ENCODE measurements at regions not wholly inside any gene's neighbourhood (a gene's known extent, or its start where the extent isn't known, plus 50 kb on each side); places are given as distances from the start of the nearest gene placed in this dataset.

DNA sequence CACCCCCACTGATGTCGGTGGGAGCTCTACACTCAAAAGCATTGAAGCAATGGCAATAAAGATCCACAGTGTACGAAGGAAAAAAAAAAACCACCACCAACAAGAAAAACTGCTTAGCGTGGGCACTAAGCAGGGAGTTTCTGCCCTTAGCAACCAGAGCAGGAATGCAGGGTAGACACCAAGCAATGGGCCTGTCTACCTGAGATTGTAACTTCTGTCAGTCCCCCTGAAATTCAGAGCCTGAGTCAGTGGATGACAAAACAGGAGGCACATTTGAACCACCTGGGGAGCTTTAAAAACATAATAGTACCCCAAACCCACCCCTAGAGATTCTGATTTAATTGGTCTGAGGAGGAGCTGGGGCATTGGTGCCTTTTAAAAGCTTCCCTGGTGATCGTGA lies 275.2 kb downstream of the SATB1 start:
- Histone ChIP-seq H3K27me3 (no peaks in the 10 kb centered on the region), H3K4me3 (no peak overlapping the region), H3K27ac (no peak overlapping the region), H3K9me3 (no peaks in the 10 kb centered on the region), H3K36me3 (no peaks in the 10 kb centered on the region), H3K4me1 (no peaks in the 10 kb centered on the region)
- TF ChIP-seq POLR2AphosphoS5 (IDR thresholded peaks at IDR 0.05), result no peak
- TF ChIP-seq POLR2A (IDR thresholded peaks at IDR 0.05), result no peak
- TF ChIP-seq CTCF (IDR thresholded peaks at IDR 0.05), result no peak
- TF ChIP-seq EP300 (IDR thresholded peaks at IDR 0.05), result no peak
- no peak for DNase-seq (ENCODE audit: low spot score in 2 of 2)
- WGBS, result 72% methylated on average over 4 of the region's 4 CpGs

GRCh38 chr3:18149386-18149785 lies 275.8 kb downstream of the SATB1 start:
- H3K4me1 ChIP-seq, result no peaks in the 10 kb centered on the region
- no peaks in the 10 kb centered on the region for H3K36me3 ChIP-seq
- no peak overlapping the region for H3K27ac ChIP-seq
- DNase-seq (ENCODE audit: low spot score in 2 of 2), result no peak
- TF ChIP-seq POLR2A (IDR thresholded peaks at IDR 0.05) (no peak), CTCF (IDR thresholded peaks at IDR 0.05) (no peak), POLR2AphosphoS5 (IDR thresholded peaks at IDR 0.05) (no peak), EP300 (IDR thresholded peaks at IDR 0.05) (no peak)
- no peaks in the 10 kb centered on the region for H3K9me3 ChIP-seq
- no peaks in the 10 kb centered on the region for H3K27me3 ChIP-seq
- WGBS, result 48% methylated on average over 2 of the region's 2 CpGs
- H3K4me3 ChIP-seq, result no peak overlapping the region

- Histone ChIP-seq H3K4me1 (no peaks in the 10 kb centered on the region), H3K4me3 (no peak overlapping the region), H3K27me3 (no peaks in the 10 kb centered on the region), H3K27ac (no peak overlapping the region), H3K36me3 (no peaks in the 10 kb centered on the region), H3K9me3 (no peaks in the 10 kb centered on the region)
- no peak for TF ChIP-seq CTCF (IDR thresholded peaks at IDR 0.05)
- TF ChIP-seq POLR2A (IDR thresholded peaks at IDR 0.05), result no peak
- no peak for TF ChIP-seq EP300 (IDR thresholded peaks at IDR 0.05)
- no peak for TF ChIP-seq POLR2AphosphoS5 (IDR thresholded peaks at IDR 0.05)
- DNase-seq (ENCODE audit: low spot score in 2 of 2), result no peak
Measured at GRCh38 chr3:18144571-18144970, 280.6 kb downstream of the SATB1 start.

GRCh38 chr3:18143258-18143780 lies 281.8 kb downstream of the SATB1 start:
- 69% methylated on average over 6 of the region's 6 CpGs for WGBS
- H3K27me3 ChIP-seq, result no peaks in the 10 kb centered on the region
- no peak overlapping the region for H3K27ac ChIP-seq
- no peak overlapping the region for H3K4me3 ChIP-seq
- H3K36me3 ChIP-seq, result no peaks in the 10 kb centered on the region
- H3K4me1 ChIP-seq, result no peaks in the 10 kb centered on the region
- H3K9me3 ChIP-seq, result no peaks in the 10 kb centered on the region
- DNase-seq (ENCODE audit: low spot score in 2 of 2), result no peak
- no peak for TF ChIP-seq EP300 (IDR thresholded peaks at IDR 0.05)

GRCh38 chr3:18137958-18138357 lies 287.2 kb downstream of the SATB1 start:
- Histone ChIP-seq H3K9me3 (no peaks in the 10 kb centered on the region), H3K36me3 (no peaks in the 10 kb centered on the region), H3K27me3 (no peaks in the 10 kb centered on the region), H3K4me1 (no peaks in the 10 kb centered on the region), H3K27ac (no peak overlapping the region), H3K4me3 (no peak overlapping the region)
- DNase-seq (ENCODE audit: low spot score in 2 of 2), result no peak
- TF ChIP-seq POLR2A (IDR thresholded peaks at IDR 0.05) (no peak), CTCF (IDR thresholded peaks at IDR 0.05) (no peak), EP300 (IDR thresholded peaks at IDR 0.05) (no peak), POLR2AphosphoS5 (IDR thresholded peaks at IDR 0.05) (no peak)
- 85% methylated on average over 2 of the region's 2 CpGs for WGBS

Data from suprapubic skin (tissue), 4 donors.